DMS53 (cell line): ENCODE measurements at regions not wholly inside any gene's neighbourhood (a gene's known extent, or its start where the extent isn't known, plus 50 kb on each side); places are given as distances from the start of the nearest gene placed in this dataset.

ENCODE experiments used
- DNase-seq: peaks from one replicate; lab custom pipeline; 2025; lab: John Stamatoyannopoulos, UW

DNA sequence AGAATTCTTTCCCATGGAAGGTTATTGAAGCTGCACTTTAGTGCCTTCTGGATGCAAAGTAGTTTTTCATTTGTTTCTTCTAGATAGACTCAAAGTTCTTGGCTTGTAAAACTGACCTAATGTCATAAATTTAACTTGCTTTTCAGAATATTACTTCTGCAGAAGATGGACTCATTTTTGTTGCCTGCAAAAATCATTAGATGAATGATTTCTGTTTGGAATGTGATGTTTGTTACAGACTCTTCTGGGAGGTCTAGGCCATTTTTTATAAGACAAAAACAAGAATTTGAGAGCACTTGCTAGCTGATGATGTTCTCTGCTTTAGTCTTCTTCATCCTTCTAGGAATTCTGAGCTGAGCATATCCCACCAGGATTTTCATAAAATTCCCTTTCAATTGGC lies 308.6 kb upstream of the GIMD1 start:
- DNase-seq = no peak

DNA sequence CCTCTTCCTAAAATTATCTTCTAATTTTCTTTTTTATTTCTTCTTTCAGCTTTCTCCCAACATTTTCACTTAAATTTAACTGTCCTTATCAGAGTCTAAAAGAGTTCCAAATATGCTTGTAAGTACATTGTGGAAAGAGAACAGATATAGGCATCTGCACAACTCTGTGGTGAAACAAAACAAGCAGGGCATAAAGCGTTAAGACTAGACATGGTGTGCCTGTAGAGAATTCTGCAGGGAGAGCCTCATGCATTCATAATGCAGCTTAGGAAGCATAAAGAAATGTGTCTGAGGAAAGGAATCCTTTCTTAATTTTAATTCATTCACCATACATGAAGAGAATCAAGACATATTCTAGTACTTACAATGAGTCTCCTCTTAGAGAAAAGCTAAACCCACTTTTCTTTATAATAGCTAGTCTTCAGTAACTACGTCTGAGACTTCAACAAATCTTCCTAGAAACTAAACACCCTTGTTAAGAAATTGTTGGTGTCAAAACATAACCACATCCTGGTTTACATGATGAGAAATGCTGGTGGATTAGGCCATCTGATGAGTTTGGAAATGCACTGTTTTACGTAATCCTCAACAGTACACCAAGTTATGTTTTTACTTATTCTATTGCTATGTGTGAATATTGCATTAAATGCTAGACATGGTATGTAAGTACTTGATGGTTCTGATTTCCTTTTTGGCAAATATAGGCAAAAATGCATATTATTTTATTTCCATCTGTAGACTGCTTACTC lies 307.8 kb upstream of the GIMD1 start:
- DNase-seq = no peak

DNA sequence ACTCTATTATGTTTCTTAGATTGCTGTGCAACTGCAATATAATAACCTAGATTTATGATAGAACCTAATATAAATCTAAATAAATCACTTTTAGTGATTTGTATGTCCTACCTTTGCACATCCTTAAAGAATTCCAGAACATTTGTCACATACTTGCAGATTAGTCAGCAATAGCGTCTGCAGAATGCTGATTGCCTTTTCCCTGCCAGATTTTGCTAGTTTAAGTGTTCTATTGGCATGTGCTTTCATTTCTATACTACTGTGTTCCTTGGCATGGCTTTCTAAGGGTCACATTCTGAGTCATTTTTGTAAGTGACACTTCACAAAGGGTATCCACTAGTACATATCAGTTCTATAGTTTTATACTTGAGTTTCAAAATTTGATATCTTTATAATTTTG lies 303.1 kb upstream of the GIMD1 start:
- no peak for DNase-seq

DNA sequence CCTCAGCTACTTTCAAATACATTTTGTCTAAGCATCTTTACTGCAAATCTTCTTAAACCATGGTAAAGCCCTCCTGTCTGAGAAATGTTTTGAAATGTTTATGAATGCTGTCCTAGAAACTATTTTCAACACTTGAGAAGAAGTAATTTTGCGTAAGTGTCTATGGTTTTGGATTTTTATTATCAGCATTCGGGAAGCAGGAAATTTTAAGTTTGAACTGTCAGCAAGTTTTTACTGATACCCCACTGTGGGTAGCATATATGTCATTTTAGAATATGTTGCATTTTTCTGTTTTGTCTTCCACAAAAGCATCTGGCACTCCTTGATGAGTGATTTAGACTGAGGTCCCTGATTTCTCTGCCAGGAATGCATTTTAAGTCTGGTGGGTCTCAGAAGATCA lies 302.4 kb upstream of the GIMD1 start:
- no peak for DNase-seq

DNA sequence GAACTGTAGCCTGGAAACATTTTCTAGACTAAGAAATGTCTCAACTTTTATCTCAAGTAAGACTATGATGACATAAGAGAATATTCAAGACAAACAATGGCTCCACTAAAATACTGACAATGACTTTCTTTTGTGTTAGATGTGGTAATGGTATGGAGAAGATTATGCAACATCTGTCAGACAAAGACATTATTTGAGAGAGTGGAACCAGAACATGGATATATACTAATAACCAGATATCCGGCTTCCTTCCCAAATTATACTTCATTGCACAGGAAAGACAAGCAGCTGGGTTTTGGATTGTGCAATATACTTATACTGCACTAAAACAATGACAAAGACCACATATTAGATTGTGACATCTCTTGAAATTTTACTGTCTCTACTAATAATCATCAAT lies 290.8 kb upstream of the GIMD1 start:
- no peak for DNase-seq

DNA sequence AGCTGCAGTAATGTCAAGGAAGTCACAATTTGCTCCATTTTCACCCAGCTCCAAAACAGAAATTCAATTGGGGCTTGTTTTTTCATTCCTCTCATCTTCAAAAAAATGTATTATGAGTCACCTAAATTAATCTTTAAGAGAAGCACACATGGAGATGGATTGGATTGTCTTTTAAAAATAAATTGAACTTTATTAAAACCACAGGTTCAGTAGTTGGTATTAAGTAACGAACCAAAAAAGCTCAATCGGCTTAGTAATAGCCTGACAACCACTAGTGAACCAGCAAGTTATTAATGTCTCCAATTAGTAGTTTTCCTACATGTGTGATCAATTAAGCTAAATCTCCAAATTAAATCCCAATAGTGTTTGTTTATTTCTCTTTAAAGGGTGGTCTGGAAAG lies 283.5 kb upstream of the GIMD1 start:
- no peak for DNase-seq

DNA sequence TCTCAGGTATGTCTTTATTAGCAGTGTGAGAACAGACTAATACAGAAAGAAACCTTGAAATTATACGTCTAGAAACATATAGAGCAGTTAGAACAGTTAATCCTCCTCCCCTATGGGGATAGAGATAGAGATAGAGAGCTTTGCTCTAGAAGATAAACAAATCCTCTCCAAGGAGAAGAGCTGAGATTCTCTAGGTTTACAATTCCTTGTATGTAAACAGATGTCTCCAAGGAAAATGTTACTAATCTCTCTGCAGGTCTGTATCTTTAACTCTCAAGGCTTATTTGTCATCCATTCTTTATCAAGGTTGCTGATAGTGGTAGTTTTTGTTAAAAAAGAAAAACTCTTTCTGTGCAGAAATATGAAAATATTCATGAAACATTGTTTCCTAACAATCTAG lies 282.1 kb upstream of the GIMD1 start:
- DNase-seq = no peak

DNA sequence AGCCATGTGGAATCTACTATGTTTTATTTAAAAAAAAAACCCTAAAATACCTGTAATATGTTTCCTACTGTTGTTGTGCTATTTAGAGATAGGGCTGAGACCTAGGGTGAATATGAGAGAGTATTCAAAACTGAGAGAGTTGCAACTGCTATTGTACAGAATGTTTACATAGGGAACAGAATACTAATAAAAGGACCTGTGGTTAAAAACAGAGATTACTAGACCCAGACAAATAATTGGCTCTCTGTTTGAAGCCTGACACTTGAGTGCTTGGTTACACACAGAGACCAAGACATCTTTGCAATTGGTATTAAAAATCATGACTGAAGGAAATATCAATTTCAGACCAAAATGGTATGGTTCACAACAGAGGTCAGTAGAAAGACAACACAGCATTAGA lies 278.9 kb upstream of the GIMD1 start:
- peak; percentile 49 for DNase-seq

DNA sequence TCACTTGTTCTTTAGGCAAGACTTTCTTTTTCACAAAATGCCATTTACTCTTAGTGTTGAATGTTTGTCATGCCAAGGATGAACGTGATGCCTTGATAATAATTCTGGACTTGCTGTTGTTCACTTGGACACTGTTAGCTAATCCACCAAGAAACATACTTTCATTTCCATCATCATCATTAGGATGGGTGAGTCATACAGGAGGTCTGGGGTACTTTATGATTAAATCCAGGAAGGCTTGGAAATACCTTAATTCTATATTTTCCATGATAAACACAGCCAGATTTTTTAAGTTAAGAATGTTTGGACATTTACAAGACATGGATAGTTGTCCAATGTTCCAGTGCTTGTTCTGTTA lies 260.7 kb upstream of the GIMD1 start:
- DNase-seq = no peak

DNA sequence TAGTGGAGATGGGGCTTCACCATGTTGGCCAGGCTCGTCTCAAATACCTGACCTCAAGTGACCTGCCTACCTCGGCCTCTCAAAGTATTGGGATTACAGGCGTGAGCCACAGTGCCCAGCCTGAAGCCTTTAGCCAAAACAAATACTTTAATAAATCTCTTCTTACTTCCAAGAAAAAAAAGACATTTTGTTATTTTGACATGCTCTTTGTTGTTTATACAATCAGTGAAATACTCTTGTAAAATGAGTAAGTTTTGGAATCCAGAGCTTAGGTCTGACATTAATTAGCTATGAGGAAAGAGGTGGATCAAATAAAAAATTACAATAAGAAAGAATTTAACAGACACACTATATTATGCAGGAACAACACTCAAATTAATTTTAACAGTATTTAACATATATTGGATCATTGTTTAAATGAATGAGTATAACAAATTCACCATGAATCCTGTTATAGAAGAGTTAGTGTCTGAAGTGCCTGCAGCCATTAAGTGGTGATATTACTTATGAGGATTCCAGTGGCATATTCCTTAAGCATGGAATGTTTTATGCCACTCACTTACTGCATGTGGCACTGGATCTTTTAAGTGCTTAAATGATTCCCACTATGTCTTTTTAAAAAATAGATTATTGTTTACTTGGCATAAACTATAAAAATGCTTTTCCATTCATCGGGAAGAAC lies 260.1 kb upstream of the GIMD1 start:
- DNase-seq = no peak

DNA sequence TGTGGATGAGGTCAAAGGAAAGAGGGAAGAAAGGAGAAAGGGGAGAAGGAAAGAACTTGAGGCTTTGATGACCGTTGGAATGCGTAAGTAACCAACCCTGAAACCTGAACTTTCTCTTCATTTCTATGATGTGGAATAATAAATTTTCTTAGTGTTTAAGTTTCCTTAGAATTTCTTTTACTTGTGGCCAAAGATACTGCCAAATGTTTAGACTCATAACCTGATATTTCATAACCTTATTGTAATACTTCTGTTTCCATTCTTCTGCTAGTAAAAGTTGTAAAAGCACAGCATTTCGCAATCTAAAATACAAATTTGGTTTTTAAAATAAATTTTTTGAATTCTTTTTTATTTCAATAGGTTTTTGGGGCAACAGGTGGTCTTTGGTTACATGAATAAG lies 258.5 kb upstream of the GIMD1 start:
- DNase-seq = no peak

DNA sequence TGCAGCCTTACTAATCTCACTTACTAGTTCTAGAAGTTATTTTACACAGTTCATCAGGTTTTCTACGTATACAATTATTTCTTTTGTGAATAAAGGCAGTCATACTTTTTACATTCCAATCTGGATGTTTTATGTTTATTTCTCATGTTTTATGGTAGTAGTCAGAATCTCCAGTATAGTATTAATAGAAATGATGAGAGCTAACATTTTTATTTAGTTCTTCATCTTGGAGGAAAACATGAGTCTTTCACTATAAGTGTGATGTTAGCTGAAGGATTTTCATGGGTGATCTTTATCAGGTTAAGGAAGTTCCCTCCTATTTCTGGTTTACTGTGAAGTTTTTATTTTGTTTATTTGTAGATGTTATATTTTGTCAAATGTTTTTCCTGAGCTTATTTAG lies 256.1 kb upstream of the GIMD1 start:
- no peak for DNase-seq

DNA sequence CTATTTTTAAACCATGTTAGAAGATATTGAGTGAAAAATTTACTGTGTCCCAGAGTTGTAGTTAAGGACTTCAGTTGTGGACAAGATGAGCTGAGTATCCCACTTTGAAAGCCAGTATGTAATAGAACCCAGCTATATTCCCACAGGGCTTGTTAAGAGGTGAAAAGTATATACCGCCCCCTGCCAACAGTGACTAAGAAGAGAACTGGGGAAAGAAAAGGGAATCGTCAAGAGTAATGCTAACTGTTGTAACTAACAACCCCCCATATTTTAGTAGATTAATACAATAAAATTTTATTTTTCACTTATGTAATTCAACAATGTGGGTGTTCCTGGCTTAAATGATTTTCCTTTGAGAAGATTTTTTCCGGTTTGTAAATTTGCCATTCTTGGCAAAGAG lies 250.4 kb upstream of the GIMD1 start:
- DNase-seq = no peak

DNA sequence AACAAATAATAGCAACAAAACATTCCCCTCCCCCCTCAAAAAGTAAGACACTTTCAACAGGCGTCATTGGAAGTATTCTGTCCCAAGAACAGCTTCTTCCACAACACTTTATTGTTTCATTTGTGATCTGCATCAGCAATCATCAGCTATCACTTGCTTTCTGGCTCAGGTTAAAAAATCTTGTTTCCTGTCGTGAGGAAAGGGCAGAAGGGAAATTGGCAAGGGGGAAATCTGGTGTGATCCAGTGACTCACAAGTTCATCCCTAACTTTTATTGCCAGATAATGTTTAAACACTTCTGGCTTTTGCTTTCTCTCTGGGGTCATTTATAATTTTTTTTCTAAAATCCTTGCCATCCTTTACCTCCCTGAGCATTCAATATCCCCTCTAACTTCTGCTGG lies 247.4 kb upstream of the GIMD1 start:
- no peak for DNase-seq

DNA sequence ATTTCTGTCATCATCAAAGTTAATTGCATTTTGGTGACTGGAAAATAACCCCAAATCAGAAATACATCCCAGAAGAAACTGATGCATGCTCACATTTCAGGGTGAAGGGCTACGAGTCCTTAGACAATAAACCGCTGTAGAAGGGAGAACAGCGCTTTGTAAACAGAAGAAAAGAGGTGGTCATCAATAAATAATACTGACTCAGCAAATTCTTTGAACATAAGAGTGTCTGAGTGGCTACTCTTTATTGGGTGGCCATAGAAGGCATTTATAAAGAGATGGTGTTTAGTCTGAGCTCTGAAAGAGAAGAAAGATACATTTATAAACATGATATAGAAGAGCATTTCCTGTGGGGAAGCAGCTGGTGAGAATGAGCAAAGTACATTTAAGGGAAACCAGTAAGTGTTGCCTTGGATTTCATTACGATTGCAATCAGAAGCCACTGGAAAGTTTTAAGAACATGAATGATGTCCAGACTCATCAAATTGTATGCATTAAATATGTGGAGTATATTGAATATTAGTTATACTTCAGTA lies 246.9 kb upstream of the GIMD1 start:
- DNase-seq = no peak

DNA sequence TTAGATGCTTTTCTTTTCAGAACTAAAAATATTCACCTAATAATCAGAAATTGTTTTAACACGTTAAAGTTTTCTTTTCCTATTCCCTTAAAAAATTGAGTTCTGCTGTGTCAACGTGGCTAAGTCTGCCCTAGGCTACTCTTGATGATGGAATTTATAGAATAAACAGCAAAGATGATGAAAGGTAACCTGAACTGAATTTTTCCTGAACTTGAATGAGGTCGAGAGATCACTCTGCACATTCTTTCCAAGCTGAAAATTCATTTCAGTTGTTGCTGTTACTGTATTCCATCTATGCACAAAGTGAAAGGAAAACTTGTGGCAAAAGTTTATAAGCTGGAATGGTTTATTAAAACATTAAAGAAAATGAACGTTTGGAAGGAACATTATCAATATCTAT lies 245.9 kb upstream of the GIMD1 start:
- DNase-seq = no peak

DNA sequence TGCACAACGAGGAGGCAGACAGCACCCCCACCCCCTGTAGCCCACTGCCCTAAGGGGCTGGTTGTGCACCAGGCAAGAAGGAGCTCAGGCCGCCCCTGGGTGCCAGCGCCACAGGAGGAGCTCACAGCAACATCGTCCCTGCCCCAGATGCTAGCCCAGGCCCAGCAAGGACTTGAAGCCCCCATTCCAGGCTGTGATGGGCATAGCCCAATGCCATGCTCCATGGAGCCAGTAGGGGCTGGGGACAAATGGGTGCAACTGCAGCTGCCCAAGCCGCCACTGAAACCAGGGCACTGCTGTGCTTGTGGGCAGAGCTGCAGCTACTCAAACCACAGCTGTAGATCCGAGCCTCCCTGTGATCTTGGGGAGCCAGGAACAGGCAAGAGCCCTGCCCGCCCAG lies 241.3 kb upstream of the GIMD1 start:
- no peak for DNase-seq

DNA sequence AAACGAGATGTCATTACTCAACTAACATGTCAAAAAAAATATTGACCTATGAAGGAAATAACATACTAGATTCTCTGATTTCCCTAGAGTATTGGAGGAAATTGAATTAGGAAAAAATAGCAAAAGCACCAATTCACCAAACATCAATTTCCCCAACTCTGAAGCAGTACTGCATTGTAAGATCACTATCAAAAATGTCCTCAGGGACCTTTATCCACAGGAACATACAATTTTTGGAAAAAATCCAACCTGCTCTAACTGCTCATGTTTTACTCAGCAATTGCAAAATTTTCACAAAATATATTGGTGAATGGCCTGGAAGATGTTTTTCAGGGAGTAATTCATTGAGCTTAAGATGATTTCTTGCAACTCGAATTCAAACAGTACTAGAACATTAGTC lies 239.0 kb upstream of the GIMD1 start:
- DNase-seq = no peak

DNA sequence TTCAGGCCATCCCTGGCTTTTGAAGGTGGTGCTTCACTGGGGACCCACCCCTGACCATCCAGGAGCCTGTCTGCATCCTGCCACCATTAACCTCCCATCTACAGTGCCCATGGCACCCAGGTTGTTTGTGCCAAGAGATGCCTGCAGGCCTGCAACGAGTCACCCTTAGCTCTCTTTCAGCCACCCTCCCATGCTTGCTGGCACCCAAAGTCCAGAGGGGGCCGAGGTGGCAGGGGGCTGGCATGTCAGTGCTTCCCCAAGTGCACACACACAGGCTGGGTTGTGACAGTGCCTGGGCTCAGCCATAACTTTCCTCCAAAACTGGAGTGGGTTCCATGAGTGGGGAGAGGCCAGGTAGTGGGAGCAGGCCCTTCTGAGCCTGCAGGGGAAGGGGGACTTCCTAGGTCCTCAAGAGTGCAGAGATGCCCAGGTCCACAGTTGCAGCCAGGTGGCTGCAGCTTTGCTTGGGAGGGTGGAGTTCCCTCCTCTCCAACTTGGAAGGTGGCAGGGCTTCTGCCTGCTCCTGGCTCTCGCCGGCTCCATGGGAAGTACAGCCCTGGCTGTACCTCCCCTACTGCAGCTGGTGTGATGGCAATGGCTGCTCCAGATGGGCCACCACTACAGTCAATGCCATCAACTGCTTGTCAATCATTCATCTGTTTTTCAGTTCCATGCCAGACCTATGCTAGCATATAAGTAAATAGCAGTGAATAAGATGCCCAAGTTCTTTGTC lies 235.9 kb upstream of the GIMD1 start:
- no peak for DNase-seq

DNA sequence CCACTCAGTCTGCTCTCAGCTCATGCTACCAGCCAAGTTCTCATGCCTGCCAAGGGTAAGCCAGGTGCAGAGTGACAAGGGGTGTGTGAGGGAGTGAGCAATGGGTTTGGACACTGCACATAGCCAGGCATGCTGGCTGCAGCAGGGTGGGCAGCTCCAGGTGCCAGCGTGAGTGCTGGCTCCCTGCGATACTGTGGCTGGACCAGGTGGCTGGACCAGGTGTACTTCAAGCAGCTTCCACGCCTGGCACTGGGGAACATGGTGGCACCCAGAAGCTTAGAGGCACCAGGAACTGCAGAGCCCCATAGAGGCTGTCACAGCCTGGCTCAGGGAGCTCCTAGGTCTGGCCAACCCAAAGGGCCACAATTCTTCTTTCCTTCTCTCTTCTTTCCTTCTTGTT lies 234.9 kb upstream of the GIMD1 start:
- DNase-seq = no peak

DNA sequence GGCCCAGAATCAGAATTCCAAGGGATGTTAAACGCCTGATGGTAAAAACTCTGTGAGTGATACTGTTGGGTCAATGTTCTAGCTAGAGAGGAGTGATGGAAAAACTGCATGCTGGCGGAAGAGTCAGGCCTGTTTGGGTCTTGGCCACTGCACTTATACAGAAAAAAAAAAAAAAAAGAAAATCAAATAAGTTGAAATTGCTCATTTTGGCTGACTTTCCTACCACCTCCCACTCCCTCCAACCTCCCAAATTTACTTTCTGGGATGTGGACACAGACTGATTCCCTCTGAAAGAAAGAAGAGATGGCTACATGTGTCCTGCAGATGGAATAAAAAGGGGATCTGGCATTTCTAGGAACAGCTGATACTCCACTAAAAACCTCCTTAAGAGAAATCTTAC lies 234.1 kb upstream of the GIMD1 start:
- no peak for DNase-seq

DNA sequence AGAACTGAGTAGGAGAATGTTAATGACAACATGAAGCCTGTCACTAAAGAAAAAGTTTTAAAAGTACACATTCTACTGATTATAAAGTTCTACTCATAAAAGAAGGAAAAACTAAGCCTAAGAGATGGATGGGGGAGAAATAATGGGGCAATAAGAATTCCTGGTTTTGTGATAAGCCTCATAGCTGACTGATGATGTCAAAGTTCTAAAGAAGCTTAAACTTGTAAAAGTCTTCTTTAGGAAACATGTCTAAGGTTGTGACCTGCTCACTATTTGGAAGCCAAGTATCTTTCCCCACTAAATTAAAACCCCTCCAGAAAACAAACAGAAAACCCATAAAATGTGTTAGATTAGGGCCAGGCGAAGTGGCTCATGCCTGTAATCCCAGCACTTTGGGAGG lies 232.9 kb upstream of the GIMD1 start:
- DNase-seq = no peak

DNA sequence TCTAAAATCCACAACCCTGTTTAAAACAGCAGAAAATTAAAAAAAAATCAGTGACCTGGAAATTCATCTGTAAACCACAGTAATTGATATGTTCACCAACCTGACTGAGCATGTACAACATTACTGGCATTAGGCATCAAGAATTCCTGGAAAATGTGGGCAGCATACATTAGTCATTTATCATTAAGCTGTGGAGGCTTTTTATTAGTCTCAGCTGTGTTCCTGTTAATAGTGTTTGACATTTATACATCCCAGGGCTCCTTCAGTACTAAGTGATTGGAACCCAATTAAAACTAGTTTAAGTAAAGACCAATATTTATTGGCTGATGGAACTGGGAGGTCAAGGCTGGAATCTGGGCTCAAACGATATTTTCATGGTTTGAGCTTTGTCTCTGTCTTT lies 227.3 kb upstream of the GIMD1 start:
- no peak for DNase-seq
